Bronchial epithelial cell (primary cell): ENCODE measurements at regions not wholly inside any gene's neighbourhood (a gene's known extent, or its start where the extent isn't known, plus 50 kb on each side); places are given as distances from the start of the nearest gene placed in this dataset.

Experiments used
- DNase-seq: peaks from one replicate; pipeline ENCODE4 v3.0.0-alpha.2; 2010; ENCODE audit warnings: low read depth
- FAIRE-seq: peaks from 2 replicates; lab custom pipeline; 2011; peaks lifted over from hg19 to GRCh38; lab: Jason Lieb, UNC
- H3K27me3 ChIP-seq: 2 replicates; pipeline ENCODE4 v1.5.1; 2011; ENCODE audit warnings: low read length; ENCODE audit not compliant: control insufficient read depth, insufficient read depth
- H3K36me3 ChIP-seq: 2 replicates; pipeline ENCODE4 v1.5.1; 2011; ENCODE audit warnings: low read length; ENCODE audit not compliant: control insufficient read depth, insufficient read depth
- H3K4me3 ChIP-seq: 2 replicates; pipeline ENCODE4 v1.5.1; 2011; ENCODE audit warnings: mild to moderate bottlenecking, low read depth, low read length, control low read depth
- TF ChIP-seq, protein P1 (sequence below): IDR thresholded peaks from 2 replicates; pipeline ENCODE4 v1.5.1; 2011; ENCODE audit warnings: mild to moderate bottlenecking, moderate library complexity, low read length, control low read depth, inconsistent platforms; ENCODE audit not compliant: insufficient read depth, severe bottlenecking

DNA sequence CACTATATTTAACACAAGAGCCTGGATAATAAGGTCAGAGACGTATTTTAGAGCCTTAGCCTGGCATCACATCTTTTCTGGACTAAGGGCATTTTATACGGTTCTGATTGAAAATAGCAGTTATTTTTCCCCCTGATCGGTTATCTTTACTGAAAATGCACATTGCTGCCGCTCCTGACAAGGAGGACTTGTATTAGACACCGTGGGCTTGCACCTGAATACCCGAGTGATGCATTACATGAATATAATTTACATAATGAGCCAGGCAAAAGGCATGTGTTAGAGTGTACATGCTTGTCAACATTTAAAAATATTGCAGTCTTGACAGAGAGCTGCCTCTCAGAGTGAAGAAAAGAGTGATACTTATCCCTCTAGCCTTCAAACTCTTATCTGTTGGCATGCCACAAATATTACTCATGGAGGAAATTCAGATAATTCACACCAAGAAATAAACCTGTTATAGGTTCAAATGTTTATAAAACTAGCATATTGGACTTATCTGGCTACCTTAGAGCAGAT, 470.5 kb upstream of the ETAA1 start:
- Histone ChIP-seq H3K36me3 (no peaks in the 10 kb centered on the region), H3K27me3 (no peaks in the 10 kb centered on the region), H3K4me3 (no peak overlapping the region)
- TF ChIP-seq, protein P1, sequence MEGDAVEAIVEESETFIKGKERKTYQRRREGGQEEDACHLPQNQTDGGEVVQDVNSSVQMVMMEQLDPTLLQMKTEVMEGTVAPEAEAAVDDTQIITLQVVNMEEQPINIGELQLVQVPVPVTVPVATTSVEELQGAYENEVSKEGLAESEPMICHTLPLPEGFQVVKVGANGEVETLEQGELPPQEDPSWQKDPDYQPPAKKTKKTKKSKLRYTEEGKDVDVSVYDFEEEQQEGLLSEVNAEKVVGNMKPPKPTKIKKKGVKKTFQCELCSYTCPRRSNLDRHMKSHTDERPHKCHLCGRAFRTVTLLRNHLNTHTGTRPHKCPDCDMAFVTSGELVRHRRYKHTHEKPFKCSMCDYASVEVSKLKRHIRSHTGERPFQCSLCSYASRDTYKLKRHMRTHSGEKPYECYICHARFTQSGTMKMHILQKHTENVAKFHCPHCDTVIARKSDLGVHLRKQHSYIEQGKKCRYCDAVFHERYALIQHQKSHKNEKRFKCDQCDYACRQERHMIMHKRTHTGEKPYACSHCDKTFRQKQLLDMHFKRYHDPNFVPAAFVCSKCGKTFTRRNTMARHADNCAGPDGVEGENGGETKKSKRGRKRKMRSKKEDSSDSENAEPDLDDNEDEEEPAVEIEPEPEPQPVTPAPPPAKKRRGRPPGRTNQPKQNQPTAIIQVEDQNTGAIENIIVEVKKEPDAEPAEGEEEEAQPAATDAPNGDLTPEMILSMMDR: no peak
- FAIRE-seq: no peak
- no peak for DNase-seq

DNA sequence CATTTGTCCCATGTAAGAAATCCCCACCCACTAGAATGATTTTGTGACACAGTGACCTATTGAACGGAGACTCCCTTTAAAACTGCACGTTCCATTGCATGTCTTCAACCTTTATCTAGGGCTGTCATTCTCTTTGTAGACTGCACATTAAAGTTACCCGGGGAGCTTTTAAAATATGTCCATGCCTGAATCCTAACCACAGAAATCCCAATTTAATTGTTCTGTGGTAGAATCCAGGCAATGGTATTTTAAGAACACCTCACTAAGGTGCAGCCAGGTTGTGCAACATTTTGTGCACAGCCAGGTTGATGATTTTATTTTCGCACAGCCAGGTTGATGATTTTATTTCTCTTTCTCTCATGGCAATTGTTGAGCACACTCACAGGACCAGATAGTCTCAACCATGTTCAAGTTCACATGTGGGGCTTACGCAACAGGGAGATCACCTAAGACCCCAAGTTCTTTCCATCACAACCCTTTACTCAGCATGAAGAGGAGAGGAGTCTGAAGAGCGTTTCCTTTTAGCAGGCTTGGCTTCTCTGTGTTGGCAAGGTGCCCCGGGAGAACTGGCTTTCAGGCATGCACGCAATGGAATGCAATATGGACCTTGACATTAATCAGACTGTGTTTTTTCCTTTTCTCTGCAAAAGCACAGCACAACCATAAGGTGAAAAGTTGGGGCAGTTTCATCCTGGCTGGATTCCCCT, 467.3 kb upstream of the ETAA1 start:
- Histone ChIP-seq H3K4me3 (peak overlapping the region; percentile 23), H3K36me3 (no peaks in the 10 kb centered on the region), H3K27me3 (no peaks in the 10 kb centered on the region)
- DNase-seq (peak; percentile 65), FAIRE-seq (peak; percentile 47)
- TF ChIP-seq, protein P1: no peak

DNA sequence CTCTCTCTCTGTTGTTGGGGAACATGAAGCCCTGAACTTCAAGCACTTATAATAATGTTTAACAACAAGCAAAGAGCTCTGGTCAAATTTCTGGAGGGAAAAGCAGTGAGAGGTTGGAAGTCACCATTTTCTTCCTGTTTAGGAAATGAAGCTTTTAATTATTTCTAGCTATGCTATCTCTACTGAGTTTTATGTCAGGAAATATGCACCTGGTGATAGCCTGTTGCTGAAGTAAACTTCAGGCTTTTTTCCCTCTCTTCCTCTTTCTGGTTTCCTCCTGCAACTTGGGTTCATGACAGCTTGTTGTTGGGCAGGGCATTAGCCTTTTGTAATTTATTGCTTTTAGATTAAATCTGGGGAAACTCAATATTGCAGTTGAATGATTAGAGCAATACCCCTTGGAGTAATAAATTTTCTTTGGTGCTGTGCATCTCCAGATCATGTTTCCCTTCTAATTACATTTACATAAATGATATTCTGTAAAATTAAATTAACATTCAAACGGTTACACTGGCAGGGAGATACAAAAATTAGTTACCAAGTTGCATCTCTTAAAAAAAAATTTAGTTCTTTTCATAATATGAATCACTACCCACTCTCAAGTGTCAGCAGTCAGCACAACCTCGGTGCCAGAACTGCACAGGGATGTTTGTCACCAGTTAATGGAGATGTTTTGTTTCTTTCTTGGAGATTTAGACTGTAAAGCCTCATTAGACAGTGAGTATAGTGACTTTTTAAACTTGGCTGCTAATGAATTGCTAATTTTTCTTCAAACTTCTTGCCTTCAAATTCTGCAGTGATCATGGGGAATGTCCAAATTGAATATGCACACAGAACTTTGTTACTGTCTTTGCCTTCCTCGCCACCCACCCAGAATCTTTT, 466.6 kb upstream of the ETAA1 start:
- TF ChIP-seq, protein P1: no peak
- H3K27me3 ChIP-seq: no peaks in the 10 kb centered on the region
- no peak for FAIRE-seq
- DNase-seq: no peak
- no peaks in the 10 kb centered on the region for H3K36me3 ChIP-seq
- H3K4me3 ChIP-seq: no peak overlapping the region

DNA sequence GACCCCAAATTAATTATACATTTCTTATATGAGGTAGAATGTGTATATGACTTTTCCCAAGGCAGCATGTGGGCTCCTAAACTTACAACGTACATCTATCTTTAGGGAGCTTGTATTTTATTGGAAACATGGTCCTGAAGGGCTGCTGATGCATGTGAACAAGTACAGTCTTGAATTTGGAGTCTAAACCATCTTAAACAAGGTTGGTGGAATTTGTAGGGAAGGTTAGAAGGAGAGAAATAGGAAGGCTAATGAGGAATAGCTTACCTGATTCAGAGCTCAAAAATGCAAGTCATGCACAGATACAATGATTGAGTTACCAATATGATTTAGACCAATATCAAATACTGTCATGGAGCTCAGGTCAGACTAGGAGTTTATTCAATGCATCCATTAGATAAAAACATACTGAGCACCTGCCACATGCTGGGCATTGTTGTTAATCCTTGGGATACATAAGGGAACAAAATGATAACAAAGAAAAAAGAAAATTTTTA, 458.6 kb upstream of the ETAA1 start:
- TF ChIP-seq, protein P1: no peak
- H3K4me3 ChIP-seq: no peak overlapping the region
- peak; percentile 78 for DNase-seq
- no peak for FAIRE-seq
- no peaks in the 10 kb centered on the region for H3K27me3 ChIP-seq
- no peaks in the 10 kb centered on the region for H3K36me3 ChIP-seq

DNA sequence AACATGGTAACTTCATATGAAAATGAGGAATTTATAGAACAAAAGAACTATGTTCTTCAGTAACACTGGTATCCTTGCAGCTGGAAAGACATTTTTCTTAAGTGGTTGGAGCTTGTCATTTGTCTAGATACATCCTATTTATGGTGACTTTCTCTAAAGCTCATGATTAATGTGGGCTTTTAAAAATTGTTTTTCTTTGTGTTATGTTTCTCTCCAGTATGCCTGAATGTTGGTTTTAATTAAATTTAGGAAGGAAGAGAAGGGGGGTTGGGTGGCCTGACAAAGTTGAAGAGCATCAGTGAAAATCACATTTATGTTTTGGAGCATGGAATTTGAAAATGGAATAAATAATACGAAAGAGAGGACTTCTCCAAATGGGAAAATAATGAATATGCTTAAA, 457.1 kb upstream of the ETAA1 start:
- TF ChIP-seq, protein P1: no peak
- DNase-seq: no peak
- H3K36me3 ChIP-seq: no peaks in the 10 kb centered on the region
- no peaks in the 10 kb centered on the region for H3K27me3 ChIP-seq
- no peak overlapping the region for H3K4me3 ChIP-seq
- no peak for FAIRE-seq
